ENCODE measurements at regions not wholly inside any gene's neighbourhood (a gene's known extent, or its start where the extent isn't known, plus 50 kb on each side); places are given as distances from the start of the nearest gene placed in this dataset.

DNA sequence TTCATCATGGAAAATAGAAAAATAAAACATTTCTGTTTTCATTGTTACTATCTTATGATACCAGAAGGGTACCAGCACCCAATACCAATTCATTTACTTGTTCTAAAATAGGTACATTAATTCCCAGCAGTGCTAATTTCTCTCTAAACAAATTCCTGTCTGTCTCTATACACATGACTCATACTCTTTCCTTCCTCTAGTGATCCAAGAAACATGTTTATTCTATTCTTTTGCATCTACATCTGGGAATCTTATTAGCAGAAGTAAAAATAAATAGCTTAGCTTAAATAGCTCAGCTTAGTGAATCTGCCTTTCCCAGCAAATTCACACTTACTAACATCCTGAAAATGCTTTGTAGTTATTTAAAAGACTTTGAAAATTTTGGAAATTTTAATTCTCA, 84.5 kb upstream of the MAPRE2 start (continued):
- TF ChIP-seq, protein P1, sequence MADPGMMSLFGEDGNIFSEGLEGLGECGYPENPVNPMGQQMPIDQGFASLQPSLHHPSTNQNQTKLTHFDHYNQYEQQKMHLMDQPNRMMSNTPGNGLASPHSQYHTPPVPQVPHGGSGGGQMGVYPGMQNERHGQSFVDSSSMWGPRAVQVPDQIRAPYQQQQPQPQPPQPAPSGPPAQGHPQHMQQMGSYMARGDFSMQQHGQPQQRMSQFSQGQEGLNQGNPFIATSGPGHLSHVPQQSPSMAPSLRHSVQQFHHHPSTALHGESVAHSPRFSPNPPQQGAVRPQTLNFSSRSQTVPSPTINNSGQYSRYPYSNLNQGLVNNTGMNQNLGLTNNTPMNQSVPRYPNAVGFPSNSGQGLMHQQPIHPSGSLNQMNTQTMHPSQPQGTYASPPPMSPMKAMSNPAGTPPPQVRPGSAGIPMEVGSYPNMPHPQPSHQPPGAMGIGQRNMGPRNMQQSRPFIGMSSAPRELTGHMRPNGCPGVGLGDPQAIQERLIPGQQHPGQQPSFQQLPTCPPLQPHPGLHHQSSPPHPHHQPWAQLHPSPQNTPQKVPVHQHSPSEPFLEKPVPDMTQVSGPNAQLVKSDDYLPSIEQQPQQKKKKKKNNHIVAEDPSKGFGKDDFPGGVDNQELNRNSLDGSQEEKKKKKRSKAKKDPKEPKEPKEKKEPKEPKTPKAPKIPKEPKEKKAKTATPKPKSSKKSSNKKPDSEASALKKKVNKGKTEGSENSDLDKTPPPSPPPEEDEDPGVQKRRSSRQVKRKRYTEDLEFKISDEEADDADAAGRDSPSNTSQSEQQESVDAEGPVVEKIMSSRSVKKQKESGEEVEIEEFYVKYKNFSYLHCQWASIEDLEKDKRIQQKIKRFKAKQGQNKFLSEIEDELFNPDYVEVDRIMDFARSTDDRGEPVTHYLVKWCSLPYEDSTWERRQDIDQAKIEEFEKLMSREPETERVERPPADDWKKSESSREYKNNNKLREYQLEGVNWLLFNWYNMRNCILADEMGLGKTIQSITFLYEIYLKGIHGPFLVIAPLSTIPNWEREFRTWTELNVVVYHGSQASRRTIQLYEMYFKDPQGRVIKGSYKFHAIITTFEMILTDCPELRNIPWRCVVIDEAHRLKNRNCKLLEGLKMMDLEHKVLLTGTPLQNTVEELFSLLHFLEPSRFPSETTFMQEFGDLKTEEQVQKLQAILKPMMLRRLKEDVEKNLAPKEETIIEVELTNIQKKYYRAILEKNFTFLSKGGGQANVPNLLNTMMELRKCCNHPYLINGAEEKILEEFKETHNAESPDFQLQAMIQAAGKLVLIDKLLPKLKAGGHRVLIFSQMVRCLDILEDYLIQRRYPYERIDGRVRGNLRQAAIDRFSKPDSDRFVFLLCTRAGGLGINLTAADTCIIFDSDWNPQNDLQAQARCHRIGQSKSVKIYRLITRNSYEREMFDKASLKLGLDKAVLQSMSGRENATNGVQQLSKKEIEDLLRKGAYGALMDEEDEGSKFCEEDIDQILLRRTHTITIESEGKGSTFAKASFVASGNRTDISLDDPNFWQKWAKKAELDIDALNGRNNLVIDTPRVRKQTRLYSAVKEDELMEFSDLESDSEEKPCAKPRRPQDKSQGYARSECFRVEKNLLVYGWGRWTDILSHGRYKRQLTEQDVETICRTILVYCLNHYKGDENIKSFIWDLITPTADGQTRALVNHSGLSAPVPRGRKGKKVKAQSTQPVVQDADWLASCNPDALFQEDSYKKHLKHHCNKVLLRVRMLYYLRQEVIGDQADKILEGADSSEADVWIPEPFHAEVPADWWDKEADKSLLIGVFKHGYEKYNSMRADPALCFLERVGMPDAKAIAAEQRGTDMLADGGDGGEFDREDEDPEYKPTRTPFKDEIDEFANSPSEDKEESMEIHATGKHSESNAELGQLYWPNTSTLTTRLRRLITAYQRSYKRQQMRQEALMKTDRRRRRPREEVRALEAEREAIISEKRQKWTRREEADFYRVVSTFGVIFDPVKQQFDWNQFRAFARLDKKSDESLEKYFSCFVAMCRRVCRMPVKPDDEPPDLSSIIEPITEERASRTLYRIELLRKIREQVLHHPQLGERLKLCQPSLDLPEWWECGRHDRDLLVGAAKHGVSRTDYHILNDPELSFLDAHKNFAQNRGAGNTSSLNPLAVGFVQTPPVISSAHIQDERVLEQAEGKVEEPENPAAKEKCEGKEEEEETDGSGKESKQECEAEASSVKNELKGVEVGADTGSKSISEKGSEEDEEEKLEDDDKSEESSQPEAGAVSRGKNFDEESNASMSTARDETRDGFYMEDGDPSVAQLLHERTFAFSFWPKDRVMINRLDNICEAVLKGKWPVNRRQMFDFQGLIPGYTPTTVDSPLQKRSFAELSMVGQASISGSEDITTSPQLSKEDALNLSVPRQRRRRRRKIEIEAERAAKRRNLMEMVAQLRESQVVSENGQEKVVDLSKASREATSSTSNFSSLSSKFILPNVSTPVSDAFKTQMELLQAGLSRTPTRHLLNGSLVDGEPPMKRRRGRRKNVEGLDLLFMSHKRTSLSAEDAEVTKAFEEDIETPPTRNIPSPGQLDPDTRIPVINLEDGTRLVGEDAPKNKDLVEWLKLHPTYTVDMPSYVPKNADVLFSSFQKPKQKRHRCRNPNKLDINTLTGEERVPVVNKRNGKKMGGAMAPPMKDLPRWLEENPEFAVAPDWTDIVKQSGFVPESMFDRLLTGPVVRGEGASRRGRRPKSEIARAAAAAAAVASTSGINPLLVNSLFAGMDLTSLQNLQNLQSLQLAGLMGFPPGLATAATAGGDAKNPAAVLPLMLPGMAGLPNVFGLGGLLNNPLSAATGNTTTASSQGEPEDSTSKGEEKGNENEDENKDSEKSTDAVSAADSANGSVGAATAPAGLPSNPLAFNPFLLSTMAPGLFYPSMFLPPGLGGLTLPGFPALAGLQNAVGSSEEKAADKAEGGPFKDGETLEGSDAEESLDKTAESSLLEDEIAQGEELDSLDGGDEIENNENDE (IDR thresholded peaks at IDR 0.05; ENCODE audit: insufficient replicate concordance, low read length): no peak
- TF ChIP-seq EP300 (IDR thresholded peaks at IDR 0.05; ENCODE audit: borderline replicate concordance in 1 of 2, low read depth in 2 of 2, low read length in 2 of 2) (no peak), YY1 (IDR thresholded peaks at IDR 0.05; ENCODE audit: low read depth, low read length) (no peak), TBP (IDR thresholded peaks at IDR 0.05; ENCODE audit: low read depth, low read length) (no peak), RBBP5 (IDR thresholded peaks at IDR 0.05; ENCODE audit: borderline replicate concordance, low read depth, low read length) (no peak), HDAC6 (IDR thresholded peaks at IDR 0.05; ENCODE audit: low read depth, low read length) (no peak), TAF1 (IDR thresholded peaks at IDR 0.05; ENCODE audit: low read depth, low read length) (no peak), KDM4A (IDR thresholded peaks at IDR 0.05; ENCODE audit: low read depth, low read length, severe bottlenecking) (no peak), BACH1 (IDR thresholded peaks at IDR 0.05; ENCODE audit: low read length) (no peak), SIRT6 (IDR thresholded peaks at IDR 0.05; ENCODE audit: low read length) (no peak)

Data from H1 (cell line).